Erythroblast (primary cell): ENCODE measurements at regions not wholly inside any gene's neighbourhood (a gene's known extent, or its start where the extent isn't known, plus 50 kb on each side); places are given as distances from the start of the nearest gene placed in this dataset.

Experiments used
- GATA1 ChIP-seq: IDR thresholded peaks from 2 replicates; pipeline ENCODE4 v1.6.1; 2011; ENCODE audit warnings: low read depth, mild to moderate bottlenecking, control low read depth, low read length, moderate library complexity
- POLR2A ChIP-seq: IDR thresholded peaks from 2 replicates; pipeline ENCODE4 v1.6.1; 2011; ENCODE audit warnings: mild to moderate bottlenecking, low read length

DNA sequence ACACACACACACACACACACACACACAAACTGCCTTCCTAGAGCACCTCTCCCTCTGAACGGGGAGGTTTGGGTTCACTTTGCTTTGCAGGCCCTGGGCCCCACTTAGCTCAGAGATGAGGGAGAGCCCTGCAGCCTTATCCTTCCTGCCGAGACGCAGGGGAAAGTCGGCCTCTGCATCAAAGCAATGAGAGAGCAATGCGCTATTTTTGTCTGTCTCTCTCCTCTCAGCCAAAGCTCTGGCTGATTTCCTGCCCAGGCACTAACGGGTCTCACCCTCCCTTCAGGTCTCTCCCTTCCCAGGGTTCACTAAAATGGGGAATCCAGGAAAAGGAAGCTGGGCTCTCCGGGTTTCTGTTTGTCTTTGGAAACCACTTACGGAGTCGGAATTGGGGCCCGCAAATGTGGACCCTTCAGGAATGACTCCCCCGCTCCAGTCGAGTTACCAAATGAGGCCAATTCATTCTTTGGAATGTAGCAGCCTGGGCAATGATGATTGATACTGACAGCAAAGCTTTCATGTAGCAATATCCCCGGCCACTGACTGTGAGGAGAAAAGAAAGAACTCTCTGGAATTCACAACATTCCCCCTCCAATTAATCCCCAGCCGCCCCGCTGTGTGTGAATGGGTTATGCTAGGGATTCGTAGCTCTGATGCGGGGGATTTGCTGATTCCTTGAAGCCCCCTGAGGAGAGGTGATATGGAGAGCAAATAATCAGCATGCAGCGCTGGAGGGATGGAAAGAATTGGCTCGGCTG lies 61.5 kb upstream of the WLS start:
- TF ChIP-seq POLR2A (no peak), GATA1 (no peak)
